GM19238 (cell line): ENCODE measurements at regions not wholly inside any gene's neighbourhood (a gene's known extent, or its start where the extent isn't known, plus 50 kb on each side); places are given as distances from the start of the nearest gene placed in this dataset.

Experiments used
- DNase-seq: peaks from one replicate; pipeline ENCODE4 v3.0.0; 2011; ENCODE audit warnings: low spot score; ENCODE audit not compliant: insufficient read length

GRCh38 chr12:115709540-115710011 lies 567.9 kb downstream of the MED13L start:
- no peak for DNase-seq

- no peak for DNase-seq
Measured at GRCh38 chr12:115708801-115709200, 568.7 kb downstream of the MED13L start.

- DNase-seq, result no peak
Measured at GRCh38 chr12:115700896-115701465, 576.5 kb downstream of the MED13L start.

- DNase-seq, result no peak
Measured at GRCh38 chr12:115700081-115700480, 577.4 kb downstream of the MED13L start.

- no peak for DNase-seq
Measured at GRCh38 chr12:115698257-115698656, 579.2 kb downstream of the MED13L start.

- DNase-seq, result no peak
Measured at GRCh38 chr12:115697340-115697739, 580.2 kb downstream of the MED13L start.

- no peak for DNase-seq
Measured at GRCh38 chr12:115694564-115694963, 582.9 kb downstream of the MED13L start.

- DNase-seq, result no peak
Measured at GRCh38 chr12:115693970-115694369, 583.5 kb downstream of the MED13L start.

- no peak for DNase-seq
Measured at GRCh38 chr12:115691123-115691522, 586.4 kb downstream of the MED13L start.

GRCh38 chr12:115687094-115687493 lies 590.4 kb downstream of the MED13L start:
- no peak for DNase-seq

GRCh38 chr12:115683240-115683780 lies 594.2 kb downstream of the MED13L start:
- DNase-seq, result no peak

GRCh38 chr12:115680967-115681366 lies 596.5 kb downstream of the MED13L start:
- DNase-seq, result no peak

GRCh38 chr12:115672506-115673080 lies 604.9 kb downstream of the MED13L start:
- no peak for DNase-seq

- DNase-seq, result no peak
Measured at GRCh38 chr12:115672086-115672485, 605.4 kb downstream of the MED13L start.

- no peak for DNase-seq
Measured at GRCh38 chr12:115670869-115671268, 606.6 kb downstream of the MED13L start.

GRCh38 chr12:115667116-115667515 lies 610.4 kb downstream of the MED13L start:
- DNase-seq, result no peak

- DNase-seq, result no peak
Measured at GRCh38 chr12:115666168-115666567, 611.3 kb downstream of the MED13L start.

- DNase-seq, result no peak
Measured at GRCh38 chr12:115661112-115661511, 616.4 kb downstream of the MED13L start.

- no peak for DNase-seq
Measured at GRCh38 chr12:115660211-115660805, 617.2 kb downstream of the MED13L start.

- no peak for DNase-seq
Measured at GRCh38 chr12:115659422-115659821, 618.1 kb downstream of the MED13L start.

- DNase-seq, result no peak
Measured at GRCh38 chr12:115657081-115658013, 620.1 kb downstream of the MED13L start.

- no peak for DNase-seq
Measured at GRCh38 chr12:115650026-115650425, 627.5 kb downstream of the MED13L start.
